HUES48 (cell line): ENCODE measurements at regions not wholly inside any gene's neighbourhood (a gene's known extent, or its start where the extent isn't known, plus 50 kb on each side); places are given as distances from the start of the nearest gene placed in this dataset.

ENCODE experiments used
- H3K27ac ChIP-seq: one replicate; pipeline ENCODE4 v1.7.0; 2013; ENCODE audit warnings: low read depth, low read length, inconsistent platforms
- H3K27me3 ChIP-seq: 2 replicates; pipeline ENCODE4 v1.6.1; 2013; ENCODE audit warnings: mild to moderate bottlenecking, low read length; ENCODE audit not compliant: control insufficient read depth, insufficient read depth
- H3K36me3 ChIP-seq: 2 replicates; pipeline ENCODE4 v1.6.1; 2013; ENCODE audit warnings: low read length; ENCODE audit not compliant: control insufficient read depth, insufficient read depth
- H3K4me1 ChIP-seq: 2 replicates; pipeline ENCODE4 v1.6.1; 2013; ENCODE audit warnings: mild to moderate bottlenecking, low read length; ENCODE audit not compliant: control insufficient read depth, insufficient read depth
- H3K4me3 ChIP-seq: 2 replicates; pipeline ENCODE4 v1.5.1; 2013; ENCODE audit warnings: mild to moderate bottlenecking, low read depth, low read length
- H3K9ac ChIP-seq: 2 replicates; pipeline ENCODE4 v1.6.1; 2013; ENCODE audit warnings: mild to moderate bottlenecking, low read depth, low read length, moderate library complexity
- H3K9me3 ChIP-seq: 2 replicates; pipeline ENCODE4 v1.6.1; 2013; ENCODE audit warnings: low read length; ENCODE audit not compliant: control insufficient read depth, insufficient read depth

DNA sequence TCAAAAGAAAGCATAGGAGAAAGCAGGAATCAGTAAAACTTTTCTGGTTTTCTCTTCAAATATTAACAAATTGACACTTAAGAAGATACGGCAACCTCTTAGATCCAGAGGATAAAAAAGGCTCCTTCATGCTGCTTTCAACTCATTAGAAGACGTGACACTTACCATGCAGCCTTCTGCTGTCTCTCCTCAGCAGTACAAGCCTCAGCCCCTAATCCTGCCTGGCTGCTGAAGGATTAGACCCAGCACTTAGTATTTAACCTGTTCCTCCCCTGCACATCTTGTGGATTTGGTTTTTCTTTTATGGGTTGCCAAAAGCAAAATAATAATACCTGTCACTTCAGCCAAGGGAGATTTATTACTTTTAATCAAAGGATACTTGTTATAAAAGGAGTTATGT is 108.4 kb downstream of the LYZL1 start:
- Histone ChIP-seq H3K4me1 (no peaks in the 10 kb centered on the region), H3K4me3 (no peak overlapping the region), H3K9me3 (peaks cover 5% of the 10 kb centered on the region; the same call in 1 of the 2 replicates), H3K27me3 (no peaks in the 10 kb centered on the region), H3K9ac (no peak overlapping the region), H3K27ac (no peak overlapping the region), H3K36me3 (no peaks in the 10 kb centered on the region)

- Histone ChIP-seq H3K36me3 (no peaks in the 10 kb centered on the region), H3K9ac (no peak overlapping the region), H3K27me3 (no peaks in the 10 kb centered on the region), H3K27ac (no peak overlapping the region), H3K4me3 (no peak overlapping the region), H3K4me1 (no peaks in the 10 kb centered on the region), H3K9me3 (peaks cover 31% of the 10 kb centered on the region)
These were observed 114.3 kb downstream of the LYZL1 start for GRCh38 chr10:29403208-29403607.

DNA sequence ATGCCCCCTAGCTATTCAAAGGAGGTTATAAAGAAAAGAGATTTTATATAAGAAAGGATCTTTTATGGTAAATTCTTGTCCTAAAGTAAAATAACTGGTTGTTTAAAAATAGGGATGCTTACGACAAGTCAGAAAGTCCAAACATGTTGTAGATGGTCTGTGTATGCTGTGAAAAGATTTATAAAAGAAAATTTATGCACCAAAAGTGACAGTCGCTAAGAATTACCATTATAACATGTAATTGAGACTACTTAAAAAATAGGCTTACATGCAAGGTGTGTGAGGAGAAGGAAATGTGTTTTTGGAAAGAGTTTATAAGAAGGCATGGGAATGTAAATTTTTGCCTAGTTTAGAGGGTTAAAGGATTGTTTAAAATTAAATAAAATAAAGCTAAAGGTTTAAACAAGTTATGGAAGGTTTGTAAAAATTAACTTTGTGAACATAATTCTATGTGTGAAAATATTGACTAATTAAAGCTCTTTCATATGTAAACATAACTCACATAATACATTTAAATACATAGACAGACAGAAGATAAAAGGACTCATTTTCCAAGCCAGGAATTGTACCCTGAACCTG is 118.5 kb downstream of the LYZL1 start:
- Histone ChIP-seq H3K4me1 (no peaks in the 10 kb centered on the region), H3K27me3 (peaks cover 8% of the 10 kb centered on the region; the same call in 1 of the 2 replicates), H3K9me3 (peaks cover 35% of the 10 kb centered on the region), H3K36me3 (no peaks in the 10 kb centered on the region), H3K9ac (no peak overlapping the region), H3K27ac (no peak overlapping the region), H3K4me3 (no peak overlapping the region)
